A673 (cell line): ENCODE measurements at regions not wholly inside any gene's neighbourhood (a gene's known extent, or its start where the extent isn't known, plus 50 kb on each side); places are given as distances from the start of the nearest gene placed in this dataset.

Source experiments
- BruUV-seq: library from RNA; stranded (reverse); fragments of 400-500 nt; replicated peaks from 2 replicates; lab custom pipeline; 2021; lab: Mats Ljungman, UMichigan
- CTCF ChIA-PET: fragments of 300-600 bp; sonication (Branson Sonifier 250); formaldehyde crosslinking; loops from one replicate; lab custom pipeline; 2022; ENCODE audit warnings: antibody characterized with exemption; lab: Charles Lee
- POLR2A ChIA-PET: fragments of 300-600 bp; sonication (Branson Sonifier 250); formaldehyde crosslinking; loops from one replicate; lab custom pipeline; 2022; ENCODE audit warnings: antibody characterized with exemption; ENCODE audit not compliant: low non-redundant PET; lab: Charles Lee
- DNase-seq: peaks from one replicate; pipeline ENCODE4 v3.0.0-alpha.2; 2015; ENCODE audit warnings: low spot score
- H3K27ac ChIP-seq: fragments of 200-600 bp; sonication (generic); 2 replicates; pipeline ENCODE4 v1.5.1; 2016; ENCODE audit warnings: mixed run types, low read depth, mild to moderate bottlenecking, mixed read lengths, antibody characterized with exemption, low read length; ENCODE audit not compliant: poor library complexity, severe bottlenecking
- H3K27me3 ChIP-seq: fragments of 200-600 bp; sonication (generic); replicated peaks from 2 replicates; pipeline ENCODE4 v1.6.1; 2017; ENCODE audit warnings: mixed run types, low read depth, mild to moderate bottlenecking, mixed read lengths, antibody characterized with exemption, low read length; ENCODE audit not compliant: insufficient read depth, poor library complexity
- H3K36me3 ChIP-seq: fragments of 200-600 bp; sonication (generic); 2 replicates; pipeline ENCODE4 v1.6.1; 2016; ENCODE audit warnings: mixed run types, mild to moderate bottlenecking, mixed read lengths, antibody characterized with exemption, low read length; ENCODE audit not compliant: insufficient read depth, poor library complexity, severe bottlenecking
- H3K4me1 ChIP-seq: fragments of 200-600 bp; sonication (generic); 2 replicates; pipeline ENCODE4 v1.6.1; 2017; ENCODE audit warnings: mixed run types, mild to moderate bottlenecking, mixed read lengths, antibody characterized with exemption, low read length; ENCODE audit not compliant: insufficient read depth, poor library complexity, severe bottlenecking
- H3K4me3 ChIP-seq: fragments of 200-600 bp; sonication (generic); 2 replicates; pipeline ENCODE4 v1.5.1; 2016; ENCODE audit warnings: low read depth, mixed run types, mild to moderate bottlenecking, mixed read lengths, low read length; ENCODE audit not compliant: poor library complexity, severe bottlenecking
- H3K9me3 ChIP-seq: fragments of 200-600 bp; sonication (generic); 2 replicates; pipeline ENCODE4 v1.6.1; 2016; ENCODE audit warnings: mixed run types, low read depth, mild to moderate bottlenecking, mixed read lengths, antibody characterized with exemption, low read length; ENCODE audit not compliant: poor library complexity, severe bottlenecking
- EZH2 ChIP-seq: fragments of 200-600 bp; sonication (generic); IDR thresholded peaks from 2 replicates; pipeline ENCODE4 v1.6.1; 2017; ENCODE audit warnings: borderline replicate concordance, low read depth, mild to moderate bottlenecking, mixed read lengths, antibody characterized with exemption, low read length; ENCODE audit not compliant: poor library complexity, severe bottlenecking
- intact Hi-C: fragments of 100-400 bp; cut with micrococcal nuclease; formaldehyde crosslinking; loops from one replicate; pipeline ENCODE4 v1.10.0; 2022; ENCODE audit not compliant: unreplicated experiment
- TF ChIP-seq, protein P1 (sequence below): fragments of 300-800, 200-600 bp; sonication (generic); conservative IDR thresholded peaks from 2 replicates; pipeline ENCODE4 v1.5.1; 2017; ENCODE audit warnings: low read depth, mild to moderate bottlenecking, antibody characterized with exemption, low read length, moderate library complexity, mixed read lengths

DNA sequence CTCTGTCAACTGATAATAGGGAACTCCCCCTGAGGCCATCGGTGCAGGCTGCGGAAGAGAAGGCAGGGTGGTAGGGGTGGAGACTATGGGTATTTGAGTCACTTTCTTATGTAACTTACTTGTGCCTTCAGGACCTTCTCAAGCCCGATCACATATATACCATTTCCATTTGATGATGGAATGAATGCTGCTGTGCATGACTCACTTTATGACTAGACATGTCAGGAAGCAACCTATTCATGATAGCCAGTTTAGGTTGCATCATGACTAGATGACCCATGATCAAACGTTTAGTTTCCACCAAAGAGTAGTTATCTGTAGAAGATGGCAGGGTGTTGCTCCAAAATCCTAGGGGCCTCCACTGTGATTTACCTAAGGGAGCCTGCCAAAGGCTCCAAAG, 435.5 kb downstream of the DTHD1 start:
- intact Hi-C loops: no loop called here
- ChIA-PET POLR2A (no interaction called here), CTCF (no interaction called here)
- TF ChIP-seq EZH2: no peak
- TF ChIP-seq, protein P1, sequence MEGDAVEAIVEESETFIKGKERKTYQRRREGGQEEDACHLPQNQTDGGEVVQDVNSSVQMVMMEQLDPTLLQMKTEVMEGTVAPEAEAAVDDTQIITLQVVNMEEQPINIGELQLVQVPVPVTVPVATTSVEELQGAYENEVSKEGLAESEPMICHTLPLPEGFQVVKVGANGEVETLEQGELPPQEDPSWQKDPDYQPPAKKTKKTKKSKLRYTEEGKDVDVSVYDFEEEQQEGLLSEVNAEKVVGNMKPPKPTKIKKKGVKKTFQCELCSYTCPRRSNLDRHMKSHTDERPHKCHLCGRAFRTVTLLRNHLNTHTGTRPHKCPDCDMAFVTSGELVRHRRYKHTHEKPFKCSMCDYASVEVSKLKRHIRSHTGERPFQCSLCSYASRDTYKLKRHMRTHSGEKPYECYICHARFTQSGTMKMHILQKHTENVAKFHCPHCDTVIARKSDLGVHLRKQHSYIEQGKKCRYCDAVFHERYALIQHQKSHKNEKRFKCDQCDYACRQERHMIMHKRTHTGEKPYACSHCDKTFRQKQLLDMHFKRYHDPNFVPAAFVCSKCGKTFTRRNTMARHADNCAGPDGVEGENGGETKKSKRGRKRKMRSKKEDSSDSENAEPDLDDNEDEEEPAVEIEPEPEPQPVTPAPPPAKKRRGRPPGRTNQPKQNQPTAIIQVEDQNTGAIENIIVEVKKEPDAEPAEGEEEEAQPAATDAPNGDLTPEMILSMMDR: no peak
- no peak overlapping the region for H3K4me3 ChIP-seq
- BruUV-seq: no TSS peak
- no peak for DNase-seq
- H3K36me3 ChIP-seq: no peaks in the 10 kb centered on the region
- peaks cover 4% of the 10 kb centered on the region for H3K9me3 ChIP-seq
- no peaks in the 10 kb centered on the region for H3K27me3 ChIP-seq
- H3K27ac ChIP-seq: no peak overlapping the region
- no peaks in the 10 kb centered on the region for H3K4me1 ChIP-seq

DNA sequence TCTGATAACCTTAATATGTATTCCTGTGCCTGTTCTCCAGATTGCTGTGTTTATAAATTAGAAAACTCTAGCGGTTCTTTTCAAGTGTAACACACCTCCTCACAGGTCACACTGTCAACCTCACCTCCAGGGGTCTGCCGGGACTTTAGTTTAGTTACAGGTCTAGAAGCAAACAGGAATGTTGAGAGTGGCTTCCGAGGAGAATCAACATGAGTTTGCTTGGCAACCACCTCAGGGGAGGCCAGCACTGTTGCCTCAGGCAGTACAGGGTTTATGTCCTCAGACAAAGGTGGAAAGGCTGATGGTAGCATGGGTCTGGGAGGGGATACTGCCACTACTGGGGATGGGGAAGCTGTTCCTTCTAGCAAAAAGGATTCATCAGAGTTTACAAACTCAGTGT, 438.0 kb downstream of the DTHD1 start:
- ChIA-PET POLR2A (no interaction called here), CTCF (no interaction called here)
- intact Hi-C loops: no loop called here
- no peak for TF ChIP-seq EZH2
- TF ChIP-seq, protein P1: no peak
- Histone ChIP-seq H3K27me3 (no peaks in the 10 kb centered on the region), H3K4me1 (no peaks in the 10 kb centered on the region), H3K27ac (no peak overlapping the region), H3K9me3 (peaks cover 4% of the 10 kb centered on the region), H3K4me3 (no peak overlapping the region), H3K36me3 (no peaks in the 10 kb centered on the region)
- DNase-seq: no peak
- BruUV-seq: no TSS peak

DNA sequence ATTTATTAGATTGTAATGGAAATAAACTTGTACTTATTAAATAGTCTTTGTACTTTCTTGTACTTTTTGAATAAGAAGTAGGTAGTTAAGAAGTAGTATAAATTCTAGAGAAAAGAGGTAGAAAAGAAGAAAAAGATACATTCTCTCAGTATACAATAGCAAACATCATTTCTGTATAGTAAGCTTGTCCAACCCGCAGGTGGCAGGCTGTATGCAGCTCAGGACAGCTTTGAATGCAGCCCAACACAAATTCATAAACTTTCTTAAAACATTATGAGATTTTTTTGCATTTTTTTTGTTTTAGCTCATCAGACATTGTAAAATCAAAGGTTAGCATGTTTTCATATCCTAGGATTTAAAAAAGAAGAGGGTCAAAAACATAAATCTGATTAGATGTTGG, 441.6 kb downstream of the DTHD1 start:
- Histone ChIP-seq H3K9me3 (no peaks in the 10 kb centered on the region), H3K36me3 (no peaks in the 10 kb centered on the region), H3K27ac (no peak overlapping the region), H3K27me3 (no peaks in the 10 kb centered on the region), H3K4me1 (no peaks in the 10 kb centered on the region), H3K4me3 (no peak overlapping the region)
- TF ChIP-seq EZH2: no peak
- TF ChIP-seq, protein P1: no peak
- intact Hi-C loops: no loop called here
- POLR2A ChIA-PET: no interaction called here
- BruUV-seq: no TSS peak
- CTCF ChIA-PET: no interaction called here
- DNase-seq: no peak
